ENCODE measurements at regions not wholly inside any gene's neighbourhood (a gene's known extent, or its start where the extent isn't known, plus 50 kb on each side); places are given as distances from the start of the nearest gene placed in this dataset.
A peak's percentile ranks its signal among the peaks of the same experiment; 100 is the strongest.

DNA sequence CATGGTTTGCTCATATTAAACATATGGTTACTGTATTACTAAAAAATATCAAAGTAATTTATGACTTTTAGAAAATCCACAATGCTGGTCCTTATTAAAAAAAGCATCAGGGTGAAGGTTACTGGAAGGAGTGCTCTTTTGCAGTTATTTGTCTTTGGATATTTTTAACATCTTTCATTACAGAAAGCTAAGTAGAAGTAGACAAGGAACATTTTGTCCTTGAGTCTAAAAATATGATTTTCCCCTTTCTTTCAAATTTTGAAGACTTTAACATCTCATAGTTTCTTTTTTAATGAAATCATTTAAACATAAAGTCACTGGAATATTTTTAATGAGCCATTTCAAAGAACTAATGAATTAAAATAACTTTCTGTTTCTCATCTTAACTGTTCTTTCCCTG, 110.1 kb upstream of the TNS3 start:
- peaks cover 58% of the 10 kb centered on the region for H3K4me1 Mint-ChIP-seq
- H3K4me3 Mint-ChIP-seq, result no peak overlapping the region
- no peak for TF ChIP-seq CTCF (IDR thresholded peaks at IDR 0.05; ENCODE audit: unreplicated experiment)
- H3K27ac Mint-ChIP-seq, result peak overlapping the region; percentile 92
- DNase-seq (ENCODE audit: low spot score in 2 of 2, unreplicated experiment in 2 of 2), result no peak
- no peaks in the 10 kb centered on the region for H3K27me3 Mint-ChIP-seq (ENCODE audit: low read depth)
- H3K9me3 Mint-ChIP-seq, result no peaks in the 10 kb centered on the region
- H3K36me3 Mint-ChIP-seq, result no peaks in the 10 kb centered on the region

DNA sequence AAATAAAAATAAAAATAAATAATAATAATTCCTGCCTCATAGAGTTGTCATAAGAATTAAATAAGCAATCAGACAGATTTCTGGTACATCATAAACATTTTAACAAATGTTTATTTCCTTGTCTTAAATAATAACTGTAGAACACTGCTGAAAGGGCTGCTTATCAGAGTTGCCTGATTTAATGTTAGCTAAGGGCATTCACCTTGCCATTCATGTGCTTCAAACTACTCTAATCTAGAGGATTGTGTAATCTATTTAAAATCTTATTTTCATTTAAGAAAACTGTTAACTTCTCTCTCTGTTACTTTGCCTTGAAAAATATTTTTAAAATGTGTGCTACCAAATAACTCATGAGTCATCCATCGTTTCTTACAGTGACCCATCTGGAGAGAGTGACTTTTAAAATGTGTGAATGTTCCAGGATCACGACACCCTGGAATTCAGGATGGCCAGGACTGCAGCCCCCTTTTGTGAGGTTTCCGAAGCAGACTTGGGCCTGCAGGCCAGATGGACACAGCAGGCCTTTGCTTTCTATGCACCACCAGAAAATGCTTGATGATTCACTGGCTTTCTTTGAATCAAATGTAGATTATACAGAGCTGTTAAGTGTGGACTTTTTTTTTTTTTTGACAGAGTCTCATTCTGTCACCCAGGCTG, 109.1 kb upstream of the TNS3 start:
- no peaks in the 10 kb centered on the region for H3K9me3 Mint-ChIP-seq
- no peaks in the 10 kb centered on the region for H3K36me3 Mint-ChIP-seq
- DNase-seq (ENCODE audit: low spot score in 2 of 2, unreplicated experiment in 2 of 2), result no peak
- peaks cover 49% of the 10 kb centered on the region for H3K4me1 Mint-ChIP-seq
- H3K27ac Mint-ChIP-seq, result peak overlapping the region; percentile 80
- TF ChIP-seq CTCF (IDR thresholded peaks at IDR 0.05; ENCODE audit: unreplicated experiment), result no peak
- no peak overlapping the region for H3K4me3 Mint-ChIP-seq
- no peaks in the 10 kb centered on the region for H3K27me3 Mint-ChIP-seq (ENCODE audit: low read depth)

- Mint-ChIP-seq H3K4me1 (peaks cover 55% of the 10 kb centered on the region), H3K27me3 (ENCODE audit: low read depth) (no peaks in the 10 kb centered on the region), H3K4me3 (no peak overlapping the region), H3K36me3 (no peaks in the 10 kb centered on the region), H3K27ac (no peak overlapping the region), H3K9me3 (no peaks in the 10 kb centered on the region)
- DNase-seq (ENCODE audit: low spot score in 2 of 2, unreplicated experiment in 2 of 2), result no peak
- no peak for TF ChIP-seq CTCF (IDR thresholded peaks at IDR 0.05; ENCODE audit: unreplicated experiment)
Measured at GRCh38 chr7:47689558-47689957, 107.6 kb upstream of the TNS3 start.

GRCh38 chr7:47688311-47689100, 106.6 kb upstream of the TNS3 start:
- Mint-ChIP-seq H3K9me3 (no peaks in the 10 kb centered on the region), H3K4me3 (no peak overlapping the region), H3K4me1 (peaks cover 52% of the 10 kb centered on the region), H3K27ac (peak overlapping the region; percentile 85), H3K27me3 (ENCODE audit: low read depth) (no peaks in the 10 kb centered on the region), H3K36me3 (no peaks in the 10 kb centered on the region)
- no peak for DNase-seq (ENCODE audit: low spot score in 2 of 2, unreplicated experiment in 2 of 2)
- TF ChIP-seq CTCF (IDR thresholded peaks at IDR 0.05; ENCODE audit: unreplicated experiment), result no peak

DNA sequence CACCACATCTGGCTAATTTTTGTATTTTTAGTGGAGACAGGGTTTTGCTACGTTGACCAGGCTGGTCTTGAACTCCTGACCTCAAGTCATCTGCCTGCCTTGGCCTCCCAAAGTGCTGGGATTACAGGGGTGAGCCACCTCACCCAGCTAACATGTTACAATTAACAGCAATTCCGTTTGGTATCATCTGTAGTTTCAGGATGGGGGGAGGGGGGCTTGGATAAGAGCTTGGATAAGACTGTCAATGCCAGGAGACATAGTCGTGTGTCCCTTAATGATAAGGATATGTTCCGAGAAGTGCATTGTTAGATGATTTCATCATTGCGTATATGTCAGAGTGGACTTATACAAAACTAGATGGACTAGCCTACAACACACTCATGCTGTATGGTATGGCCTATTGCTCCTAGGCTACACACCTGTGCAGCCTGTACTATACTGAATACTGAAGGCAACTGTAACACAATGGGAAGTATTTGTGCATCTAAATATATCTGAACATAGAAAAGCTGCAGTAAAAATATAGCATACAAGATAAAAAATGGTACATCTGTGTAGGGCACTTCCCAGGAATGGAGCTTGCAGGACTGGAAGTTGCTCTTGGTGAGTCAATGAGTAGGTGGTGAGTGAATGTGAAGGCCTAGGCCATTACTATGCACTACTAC, 103.9 kb upstream of the TNS3 start:
- no peak for DNase-seq (ENCODE audit: low spot score in 2 of 2, unreplicated experiment in 2 of 2)
- Mint-ChIP-seq H3K27ac (peak overlapping the region; percentile 35), H3K9me3 (no peaks in the 10 kb centered on the region), H3K4me3 (no peak overlapping the region), H3K4me1 (peaks cover 39% of the 10 kb centered on the region), H3K36me3 (no peaks in the 10 kb centered on the region), H3K27me3 (ENCODE audit: low read depth) (no peaks in the 10 kb centered on the region)
- TF ChIP-seq CTCF (IDR thresholded peaks at IDR 0.05; ENCODE audit: unreplicated experiment), result no peak

All from mesothelial cell of epicardium (in vitro differentiated cells).